PC-3 (cell line): ENCODE measurements at regions not wholly inside any gene's neighbourhood (a gene's known extent, or its start where the extent isn't known, plus 50 kb on each side); places are given as distances from the start of the nearest gene placed in this dataset.
"Not testable (repeated sequence)": the region's sequence is repeated elsewhere in the genome, so short reads cannot be mapped to it uniquely, and the experiment has no call there.

Experiments used
- EZH2 ChIP-seq: fragments of 300-600 bp; sonication (generic); IDR thresholded peaks from one replicate; pipeline ENCODE4 v1.6.1; 2017; ENCODE audit warnings: antibody characterized with exemption, mild to moderate bottlenecking, low read length; ENCODE audit not compliant: unreplicated experiment
- TF ChIP-seq, protein P1 (sequence below): fragments of 300-600 bp; sonication (generic); conservative IDR thresholded peaks from 2 replicates; pipeline ENCODE4 v1.5.1; 2017; ENCODE audit warnings: antibody characterized with exemption, low read depth, mild to moderate bottlenecking, low read length

DNA sequence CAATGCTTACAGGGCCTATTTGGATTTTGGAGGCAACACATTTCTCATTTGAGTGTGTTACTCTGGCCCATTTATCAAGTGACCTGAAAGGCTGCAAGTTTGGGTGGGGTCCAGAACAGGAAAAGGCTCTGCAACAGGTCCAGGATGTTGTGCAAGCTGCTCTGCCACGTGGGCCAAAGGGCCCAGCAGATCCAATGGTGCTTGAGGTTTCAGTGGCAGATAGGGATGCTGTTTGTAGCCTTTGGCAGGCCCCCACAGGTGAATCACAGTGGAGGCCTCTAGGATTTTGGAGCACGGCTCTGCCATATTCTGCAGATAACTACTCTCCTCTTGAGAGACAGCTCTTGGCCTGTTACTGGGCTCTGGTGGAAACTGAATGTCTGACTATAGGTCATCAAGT lies 412.2 kb upstream of the SMIM21 start:
- TF ChIP-seq, protein P1, sequence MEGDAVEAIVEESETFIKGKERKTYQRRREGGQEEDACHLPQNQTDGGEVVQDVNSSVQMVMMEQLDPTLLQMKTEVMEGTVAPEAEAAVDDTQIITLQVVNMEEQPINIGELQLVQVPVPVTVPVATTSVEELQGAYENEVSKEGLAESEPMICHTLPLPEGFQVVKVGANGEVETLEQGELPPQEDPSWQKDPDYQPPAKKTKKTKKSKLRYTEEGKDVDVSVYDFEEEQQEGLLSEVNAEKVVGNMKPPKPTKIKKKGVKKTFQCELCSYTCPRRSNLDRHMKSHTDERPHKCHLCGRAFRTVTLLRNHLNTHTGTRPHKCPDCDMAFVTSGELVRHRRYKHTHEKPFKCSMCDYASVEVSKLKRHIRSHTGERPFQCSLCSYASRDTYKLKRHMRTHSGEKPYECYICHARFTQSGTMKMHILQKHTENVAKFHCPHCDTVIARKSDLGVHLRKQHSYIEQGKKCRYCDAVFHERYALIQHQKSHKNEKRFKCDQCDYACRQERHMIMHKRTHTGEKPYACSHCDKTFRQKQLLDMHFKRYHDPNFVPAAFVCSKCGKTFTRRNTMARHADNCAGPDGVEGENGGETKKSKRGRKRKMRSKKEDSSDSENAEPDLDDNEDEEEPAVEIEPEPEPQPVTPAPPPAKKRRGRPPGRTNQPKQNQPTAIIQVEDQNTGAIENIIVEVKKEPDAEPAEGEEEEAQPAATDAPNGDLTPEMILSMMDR, result not testable (repeated sequence)
- TF ChIP-seq EZH2, result not testable (repeated sequence)
